Right cardiac atrium (tissue), 5 donors: ENCODE measurements at regions not wholly inside any gene's neighbourhood (a gene's known extent, or its start where the extent isn't known, plus 50 kb on each side); places are given as distances from the start of the nearest gene placed in this dataset.

ENCODE experiments used
- ATAC-seq, 2 donors: fragments of 200-7000 bp; cut with Tn5 transposase; one replicate each; pipeline versions ENCODE4 v1.8.0 to v1.9.1; 2020; ENCODE audit warnings: moderate library complexity in 2 of 2, mild to moderate bottlenecking in 1 of 2
- DNase-seq, 3 donors: peaks; one replicate each; pipeline ENCODE4 v3.0.0-alpha.2; 2020
- H3K27ac ChIP-seq: one replicate; pipeline ENCODE4 v1.5.1; 2013; ENCODE audit warnings: mild to moderate bottlenecking, low read length, control low read depth, moderate library complexity
- H3K27me3 ChIP-seq: one replicate; pipeline ENCODE4 v1.6.1; 2013; ENCODE audit not compliant: control insufficient read depth, insufficient read depth
- H3K4me1 ChIP-seq: one replicate; pipeline ENCODE4 v1.6.1; 2013; ENCODE audit warnings: low read length; ENCODE audit not compliant: control insufficient read depth, insufficient read depth
- H3K4me3 ChIP-seq: one replicate; pipeline ENCODE4 v1.5.1; 2013; ENCODE audit warnings: low read length, control low read depth
- H3K9me3 ChIP-seq: one replicate; pipeline ENCODE4 v1.6.1; 2013; ENCODE audit warnings: low read length; ENCODE audit not compliant: control insufficient read depth
- WGBS: extraction: QIAGEN DNeasy Blood & Tissue Kit; methylation state at CpG from one replicate; pipeline ENCODE4 v1.1.7; 2013; 5-methylcytosine and 5-hydroxymethylcytosine counted together
- intact Hi-C, 4 donors: fragments of 100-400 bp; cut with DNase I; formaldehyde crosslinking; loops; one replicate each; pipeline versions ENCODE4 v1.11.0 to v1.14.0; 2022 to 2023
- donor health status: healthy with polysubstance abuse.
- donor health status: DM: no; HTN: yes; CAD: no.
- donor health status: DM: no; HTN: no; CAD: no.
- donor health status: DM: no; HTN: yes; CAD: no; lungs with severe emphysema.
- donor health status: DM: yes; HTN: yes; CAD: no.

GRCh38 chr17:12369065-12369464 is 296.6 kb upstream of the MYOCD start:
- intact Hi-C loops, result no loop called here
- no peak overlapping the region for H3K27ac ChIP-seq
- no peaks in the 10 kb centered on the region for H3K9me3 ChIP-seq

GRCh38 chr17:12376276-12376675 is 289.4 kb upstream of the MYOCD start:
- Histone ChIP-seq H3K9me3 (no peaks in the 10 kb centered on the region), H3K27ac (no peak overlapping the region), H3K4me1 (no peaks in the 10 kb centered on the region), H3K27me3 (no peaks in the 10 kb centered on the region), H3K4me3 (no peak overlapping the region)
- 66% methylated on average over 3 of the region's 3 CpGs for WGBS
- DNase-seq, result no peak
- intact Hi-C loops, result no loop called here
- ATAC-seq, result no peak

More at GRCh38 chr17:12369065-12369464, 296.6 kb upstream of the MYOCD start:
- DNase-seq (no peak), ATAC-seq (no peak)
- Histone ChIP-seq H3K4me3 (no peak overlapping the region), H3K4me1 (no peaks in the 10 kb centered on the region), H3K27me3 (no peaks in the 10 kb centered on the region)

- H3K27me3 ChIP-seq, result no peaks in the 10 kb centered on the region
- WGBS, result 67% methylated on average over 1 of the region's 1 CpG
- DNase-seq, result no peak
- ATAC-seq, result no peak
- H3K4me1 ChIP-seq, result no peaks in the 10 kb centered on the region
- H3K4me3 ChIP-seq, result no peak overlapping the region
- intact Hi-C loops, result loop anchor here in 1 of 4 donors (10.0 kb wide), 1 partner anchor 1351 kb away; no protein-coding TSS in a partner anchor
- no peaks in the 10 kb centered on the region for H3K9me3 ChIP-seq
- H3K27ac ChIP-seq, result no peak overlapping the region
These were observed 279.5 kb upstream of the MYOCD start for GRCh38 chr17:12386225-12386624.

- 79% methylated on average over 3 of the region's 3 CpGs for WGBS
These were observed 277.5 kb upstream of the MYOCD start for GRCh38 chr17:12388226-12388625.

GRCh38 chr17:12389421-12389820 is 276.3 kb upstream of the MYOCD start:
- no peak overlapping the region for H3K4me3 ChIP-seq

More at GRCh38 chr17:12388226-12388625, 277.5 kb upstream of the MYOCD start:
- Histone ChIP-seq H3K27me3 (no peaks in the 10 kb centered on the region), H3K9me3 (no peaks in the 10 kb centered on the region), H3K27ac (no peak overlapping the region), H3K4me1 (no peaks in the 10 kb centered on the region), H3K4me3 (no peak overlapping the region)
- intact Hi-C loops, result loop anchor here in 1 of 4 donors (10.0 kb wide), 1 partner anchor 1353 kb away; no protein-coding TSS in a partner anchor
- DNase-seq, result no peak
- no peak for ATAC-seq

GRCh38 chr17:12390631-12391030 is 275.1 kb upstream of the MYOCD start:
- DNase-seq, result no peak
- Histone ChIP-seq H3K27ac (no peak overlapping the region), H3K4me1 (no peaks in the 10 kb centered on the region), H3K4me3 (no peak overlapping the region), H3K9me3 (no peaks in the 10 kb centered on the region), H3K27me3 (no peaks in the 10 kb centered on the region)
- 75% methylated on average over 4 of the region's 4 CpGs for WGBS
- intact Hi-C loops, result no loop called here
- no peak for ATAC-seq

More at GRCh38 chr17:12389421-12389820, 276.3 kb upstream of the MYOCD start:
- Histone ChIP-seq H3K9me3 (no peaks in the 10 kb centered on the region), H3K27ac (no peak overlapping the region), H3K4me1 (no peaks in the 10 kb centered on the region), H3K27me3 (no peaks in the 10 kb centered on the region)
- WGBS, result 91% methylated on average over 2 of the region's 2 CpGs
- intact Hi-C loops, result loop anchor here in 1 of 4 donors (10.0 kb wide), 1 partner anchor 1355 kb away; no protein-coding TSS in a partner anchor
- DNase-seq, result no peak
- no peak for ATAC-seq

- ATAC-seq (no peak), DNase-seq (no peak)
- Histone ChIP-seq H3K27ac (no peak overlapping the region), H3K4me1 (no peaks in the 10 kb centered on the region), H3K4me3 (no peak overlapping the region), H3K9me3 (no peaks in the 10 kb centered on the region), H3K27me3 (no peaks in the 10 kb centered on the region)
- 55% methylated on average over 3 of the region's 3 CpGs for WGBS
- intact Hi-C loops, result no loop called here
These were observed 274.2 kb upstream of the MYOCD start for GRCh38 chr17:12391468-12391867.

- DNase-seq (no peak), ATAC-seq (no peak)
- intact Hi-C loops, result no loop called here
- H3K4me1 ChIP-seq, result no peaks in the 10 kb centered on the region
- no peak overlapping the region for H3K4me3 ChIP-seq
- no peaks in the 10 kb centered on the region for H3K27me3 ChIP-seq
- H3K27ac ChIP-seq, result no peak overlapping the region
- H3K9me3 ChIP-seq, result no peaks in the 10 kb centered on the region
- 64% methylated on average over 5 of the region's 5 CpGs for WGBS
These were observed 269.8 kb upstream of the MYOCD start for GRCh38 chr17:12395733-12396354.

GRCh38 chr17:12398441-12399051 is 267.1 kb upstream of the MYOCD start:
- intact Hi-C loops, result no loop called here
- Histone ChIP-seq H3K9me3 (no peaks in the 10 kb centered on the region), H3K27ac (no peak overlapping the region), H3K4me3 (no peak overlapping the region), H3K27me3 (no peaks in the 10 kb centered on the region), H3K4me1 (no peaks in the 10 kb centered on the region)
- ATAC-seq, result no peak
- no peak for DNase-seq
- WGBS, result 65% methylated on average over 8 of the region's 8 CpGs

- no peak overlapping the region for H3K4me3 ChIP-seq
- H3K27me3 ChIP-seq, result no peaks in the 10 kb centered on the region
- intact Hi-C loops, result no loop called here
- 76% methylated on average over 5 of the region's 5 CpGs for WGBS
- DNase-seq (no peak), ATAC-seq (no peak)
- H3K4me1 ChIP-seq, result peaks cover 2% of the 10 kb centered on the region
- H3K9me3 ChIP-seq, result no peaks in the 10 kb centered on the region
- no peak overlapping the region for H3K27ac ChIP-seq
These were observed 262.6 kb upstream of the MYOCD start for GRCh38 chr17:12402963-12403622.

- 75% methylated on average over 5 of the region's 5 CpGs for WGBS
- intact Hi-C loops, result no loop called here
- H3K27me3 ChIP-seq, result no peaks in the 10 kb centered on the region
- ATAC-seq, result no peak
- H3K4me1 ChIP-seq, result peaks cover 2% of the 10 kb centered on the region
- no peak overlapping the region for H3K4me3 ChIP-seq
- no peak overlapping the region for H3K27ac ChIP-seq
- H3K9me3 ChIP-seq, result no peaks in the 10 kb centered on the region
- DNase-seq, result no peak
These were observed 261.8 kb upstream of the MYOCD start for GRCh38 chr17:12403881-12404398.
